Stomach (tissue), 4 donors: ENCODE measurements at regions not wholly inside any gene's neighbourhood (a gene's known extent, or its start where the extent isn't known, plus 50 kb on each side); places are given as distances from the start of the nearest gene placed in this dataset.

ENCODE experiments used
- CTCF ChIP-seq, 7 experiments: fragments of 450-650 bp in 4 of 7; fragments of 200-600 bp in 3 of 7; sonication (generic) in 3 of 7; IDR thresholded peaks; one replicate each; pipeline ENCODE4 v1.5.1; 2016 to 2019; ENCODE audit warnings: antibody characterized with exemption in 7 of 7, control low read depth in 2 of 7, mild to moderate bottlenecking in 1 of 7
- EP300 ChIP-seq: sonication (generic); formaldehyde crosslinking; IDR thresholded peaks from one replicate; pipeline ENCODE4 v1.6.1; 2017; ENCODE audit warnings: antibody characterized with exemption
- POLR2A ChIP-seq, 4 donors: fragments of 450-650 bp; IDR thresholded peaks; one replicate each; pipeline ENCODE4 v1.6.1; 2016; ENCODE audit warnings: antibody characterized with exemption in 4 of 4, control low read depth in 2 of 4, mild to moderate bottlenecking in 1 of 4, moderate library complexity in 1 of 4
- POLR2AphosphoS5 ChIP-seq, 3 donors: sonication (generic); formaldehyde crosslinking; IDR thresholded peaks; one replicate each; pipeline ENCODE4 v1.6.1; 2016; ENCODE audit warnings: antibody characterized with exemption in 3 of 3

- TF ChIP-seq POLR2A (IDR thresholded peaks at IDR 0.05) = no peak
- TF ChIP-seq CTCF (IDR thresholded peaks at IDR 0.05) = no peak
- no peak for TF ChIP-seq POLR2AphosphoS5 (IDR thresholded peaks at IDR 0.05)
- no peak for TF ChIP-seq EP300
Observed at GRCh38 chr16:27665881-27666280, 115.9 kb downstream of the KATNIP start.
